ENCODE measurements at regions not wholly inside any gene's neighbourhood (a gene's known extent, or its start where the extent isn't known, plus 50 kb on each side); places are given as distances from the start of the nearest gene placed in this dataset.

- Histone ChIP-seq H3K27ac (ENCODE audit: low read depth in 1 of 2, low read length in 2 of 2) (no peak overlapping the region), H3K9me3 (ENCODE audit: control insufficient read depth in 4 of 4, low read length in 3 of 4) (no peaks in the 10 kb centered on the region), H3K4me3 (ENCODE audit: low read depth in 1 of 3, low read length in 3 of 3) (no peak overlapping the region), H3K27me3 (ENCODE audit: control insufficient read depth in 4 of 4, insufficient read depth in 4 of 4, low read length in 3 of 4) (no peaks in the 10 kb centered on the region), H3K36me3 (ENCODE audit: control insufficient read depth in 4 of 4, insufficient read depth in 3 of 4, low read depth in 1 of 4, low read length in 3 of 4) (no peaks in the 10 kb centered on the region), H3K9ac (ENCODE audit: low read depth in 1 of 2, low read length in 2 of 2) (no peak overlapping the region), H3K4me1 (ENCODE audit: control insufficient read depth in 4 of 4, insufficient read depth in 4 of 4, low read length in 3 of 4) (no peaks in the 10 kb centered on the region)
- DNase-seq (ENCODE audit: low spot score), result no peak
- WGBS, result 69% methylated on average over 11 of the region's 11 CpGs
- TF ChIP-seq TAF1 (conservative IDR thresholded peaks at IDR 0.05) (no peak), CTCF (IDR thresholded peaks at IDR 0.05; ENCODE audit: low read depth, low read length, missing input control) (no peak)
These were observed 71.3 kb downstream of the SOX9 start for GRCh38 chr17:72191921-72192799.

GRCh38 chr17:72192800-72193192, 72.0 kb downstream of the SOX9 start:
- Histone ChIP-seq H3K27ac (ENCODE audit: low read depth in 1 of 2, low read length in 2 of 2) (no peak overlapping the region), H3K9ac (ENCODE audit: low read depth in 1 of 2, low read length in 2 of 2) (no peak overlapping the region), H3K4me3 (ENCODE audit: low read depth in 1 of 3, low read length in 3 of 3) (no peak overlapping the region), H3K4me1 (ENCODE audit: control insufficient read depth in 4 of 4, insufficient read depth in 4 of 4, low read length in 3 of 4) (no peaks in the 10 kb centered on the region), H3K9me3 (ENCODE audit: control insufficient read depth in 4 of 4, low read length in 3 of 4) (no peaks in the 10 kb centered on the region), H3K36me3 (ENCODE audit: control insufficient read depth in 4 of 4, insufficient read depth in 3 of 4, low read depth in 1 of 4, low read length in 3 of 4) (no peaks in the 10 kb centered on the region), H3K27me3 (ENCODE audit: control insufficient read depth in 4 of 4, insufficient read depth in 4 of 4, low read length in 3 of 4) (no peaks in the 10 kb centered on the region)
- no peak for TF ChIP-seq EGR1 (IDR thresholded peaks at IDR 0.05; ENCODE audit: low read depth in 2 of 2)
- no peak for TF ChIP-seq FOXA1 (IDR thresholded peaks at IDR 0.05)
- no peak for TF ChIP-seq TAF1 (conservative IDR thresholded peaks at IDR 0.05)
- TF ChIP-seq HNF4A (conservative IDR thresholded peaks at IDR 0.05), result no peak
- TF ChIP-seq SP1 (IDR thresholded peaks at IDR 0.05), result no peak
- TF ChIP-seq JUND (IDR thresholded peaks at IDR 0.05), result no peak
- no peak for TF ChIP-seq NR2F2 (IDR thresholded peaks at IDR 0.05)
- no peak for TF ChIP-seq HNF4G (IDR thresholded peaks at IDR 0.05)
- TF ChIP-seq FOXA2 (IDR thresholded peaks at IDR 0.05), result no peak
- no peak for TF ChIP-seq GABPA (IDR thresholded peaks at IDR 0.05 in 1 of 2, conservative IDR thresholded peaks at IDR 0.05 in 1 of 2)
- no peak for TF ChIP-seq RXRA (IDR thresholded peaks at IDR 0.05)
- no peak for TF ChIP-seq ATF3 (IDR thresholded peaks at IDR 0.05)
- TF ChIP-seq CTCF (IDR thresholded peaks at IDR 0.05; ENCODE audit: low read depth, low read length, missing input control), result no peak
- 82% methylated on average over 4 of the region's 4 CpGs for WGBS
- DNase-seq (ENCODE audit: low spot score), result no peak

Measured in liver (tissue), 8 donors.